ENCODE measurements at regions not wholly inside any gene's neighbourhood (a gene's known extent, or its start where the extent isn't known, plus 50 kb on each side); places are given as distances from the start of the nearest gene placed in this dataset.

DNA sequence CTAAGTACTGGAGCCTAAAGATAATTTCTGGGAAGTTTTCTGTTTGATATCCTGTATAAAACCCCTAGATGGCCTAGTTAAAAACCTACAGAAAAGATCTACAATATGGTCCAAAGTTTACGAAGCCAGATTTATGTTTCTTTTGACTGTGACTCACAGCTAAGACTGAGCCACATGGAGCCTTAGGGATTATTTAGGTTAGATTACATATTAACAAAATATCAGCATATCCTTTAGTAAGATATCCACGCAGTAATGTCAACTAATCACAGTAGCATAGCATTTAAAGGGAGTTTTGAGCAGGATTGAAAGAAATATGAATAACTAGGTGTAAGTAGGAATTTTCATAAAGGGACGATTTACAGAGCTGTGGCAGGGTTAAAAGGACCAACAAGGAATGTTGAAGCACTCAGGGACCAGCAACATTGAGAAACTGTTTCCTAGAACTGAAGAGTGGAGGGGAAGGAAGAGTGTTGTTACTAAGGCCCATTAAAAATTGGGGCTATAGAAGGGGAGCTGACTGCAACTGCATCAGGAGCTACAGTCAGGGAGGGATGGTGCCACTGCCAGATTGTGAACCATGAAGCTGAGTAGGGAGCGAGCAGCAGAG is 155.5 kb downstream of the DACT1 start (continued):
- TF ChIP-seq MXI1 (IDR thresholded peaks at IDR 0.05; ENCODE audit: low read depth, low read length) = no peak

GRCh38 chr14:58794993-58795762 is 157.4 kb downstream of the DACT1 start:
- Histone ChIP-seq H3K9ac (no peak overlapping the region), H3K36me3 (replicated peaks in 1 of 2; ENCODE audit: control insufficient read depth in 1 of 2, insufficient read depth in 2 of 2, low read length in 1 of 2) (no peaks in the 10 kb centered on the region), H3K4me2 (no peak overlapping the region), H3K4me1 (ENCODE audit: control insufficient read depth in 1 of 2, insufficient read depth in 2 of 2, low read depth in 1 of 2, low read length in 1 of 2) (no peaks in the 10 kb centered on the region), H3K9me3 (no peaks in the 10 kb centered on the region), H3K27ac (ENCODE audit: low read depth in 2 of 2, low read length in 1 of 2) (no peak overlapping the region), H2AFZ (ENCODE audit: low read depth) (no peak overlapping the region), H3K4me3 (ENCODE audit: low read depth in 2 of 2, low read length in 1 of 2) (no peak overlapping the region), H3F3A (replicated peaks; ENCODE audit: insufficient read depth) (no peaks in the 10 kb centered on the region), H3K9me2 (no peaks in the 10 kb centered on the region), H3K27me3 (ENCODE audit: insufficient read depth) (no peaks in the 10 kb centered on the region), H4K20me1 (ENCODE audit: insufficient read depth) (no peaks in the 10 kb centered on the region), H3K79me2 (ENCODE audit: insufficient read depth) (no peaks in the 10 kb centered on the region)
- TF ChIP-seq RAD21 (IDR thresholded peaks at IDR 0.05; ENCODE audit: low read length) (no peak), EZH2phosphoT487 (IDR thresholded peaks at IDR 0.05; ENCODE audit: borderline replicate concordance, low read depth) (no peak), GATA2 (CRISPR knock-in tag; IDR thresholded peaks at IDR 0.05) (no peak), FOSL2 (IDR thresholded peaks at IDR 0.05; ENCODE audit: borderline replicate concordance, low read depth) (no peak), REST (IDR thresholded peaks at IDR 0.05; ENCODE audit: low read depth, low read length) (no peak), ELF1 (IDR thresholded peaks at IDR 0.05) (no peak), RFX5 (IDR thresholded peaks at IDR 0.05; ENCODE audit: low read length) (no peak), NRF1 (IDR thresholded peaks at IDR 0.05; ENCODE audit: low read depth, low read length) (no peak), RXRA (IDR thresholded peaks at IDR 0.05; ENCODE audit: borderline replicate concordance, low read depth) (no peak), FOXJ3 (CRISPR knock-in tag; IDR thresholded peaks at IDR 0.05) (no peak), SIN3A (IDR thresholded peaks at IDR 0.05; ENCODE audit: borderline replicate concordance, low read depth, low read length) (no peak)
- TF ChIP-seq, protein P1, sequence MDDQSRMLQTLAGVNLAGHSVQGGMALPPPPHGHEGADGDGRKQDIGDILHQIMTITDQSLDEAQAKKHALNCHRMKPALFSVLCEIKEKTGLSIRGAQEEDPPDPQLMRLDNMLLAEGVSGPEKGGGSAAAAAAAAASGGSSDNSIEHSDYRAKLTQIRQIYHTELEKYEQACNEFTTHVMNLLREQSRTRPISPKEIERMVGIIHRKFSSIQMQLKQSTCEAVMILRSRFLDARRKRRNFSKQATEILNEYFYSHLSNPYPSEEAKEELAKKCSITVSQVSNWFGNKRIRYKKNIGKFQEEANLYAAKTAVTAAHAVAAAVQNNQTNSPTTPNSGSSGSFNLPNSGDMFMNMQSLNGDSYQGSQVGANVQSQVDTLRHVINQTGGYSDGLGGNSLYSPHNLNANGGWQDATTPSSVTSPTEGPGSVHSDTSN (IDR thresholded peaks at IDR 0.05) = no peak
- DNase-seq = no peak
- ChIA-PET POLR2A (no interaction called here), CTCF (interaction anchor here (0.9 to 1.9 kb wide), 2 partner anchors 9 kb away, joined by 3 to 6 read pairs; no protein-coding TSS in a partner anchor)
- WGBS (ENCODE audit: low lambda C conversion rate) = 83% methylated on average over 5 of the region's 5 CpGs
